Erythroblast (primary cell): ENCODE measurements at regions not wholly inside any gene's neighbourhood (a gene's known extent, or its start where the extent isn't known, plus 50 kb on each side); places are given as distances from the start of the nearest gene placed in this dataset.

Source experiments
- GATA1 ChIP-seq: IDR thresholded peaks from 2 replicates; pipeline ENCODE4 v1.6.1; 2011; ENCODE audit warnings: low read depth, mild to moderate bottlenecking, control low read depth, low read length, moderate library complexity
- POLR2A ChIP-seq: IDR thresholded peaks from 2 replicates; pipeline ENCODE4 v1.6.1; 2011; ENCODE audit warnings: mild to moderate bottlenecking, low read length

DNA sequence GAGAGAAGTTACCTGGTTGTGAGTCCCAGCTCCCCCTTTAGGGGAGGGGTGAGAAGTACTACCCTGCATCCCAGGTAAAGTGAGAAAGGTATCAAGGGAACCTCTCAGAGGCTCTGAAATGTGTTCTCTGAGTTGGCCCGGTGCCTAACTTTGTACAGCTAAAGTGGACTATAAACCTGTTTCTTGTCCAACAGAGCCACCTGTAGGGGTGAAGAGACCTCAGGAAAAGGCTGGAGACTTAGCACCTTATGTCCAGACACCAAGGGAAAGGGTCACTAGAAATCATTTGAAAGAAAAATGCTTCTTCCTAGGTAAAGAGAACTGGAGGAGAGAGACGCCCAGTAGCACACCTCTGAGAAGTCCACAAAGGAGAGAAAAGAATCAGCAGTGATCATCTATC lies 108.3 kb upstream of the KIF2A start:
- no peak for TF ChIP-seq POLR2A
- TF ChIP-seq GATA1, result no peak
